ENCODE measurements at regions not wholly inside any gene's neighbourhood (a gene's known extent, or its start where the extent isn't known, plus 50 kb on each side); places are given as distances from the start of the nearest gene placed in this dataset.

GRCh38 chr2:228493852-228494251 is 312.4 kb upstream of the SPHKAP start:
- DNase-seq (ENCODE audit: low read depth, low spot score) (no peak), FAIRE-seq (no peak)
- no peak overlapping the region for H2AFZ ChIP-seq (ENCODE audit: low read depth, low read length)
- POLR2A ChIA-PET, result no interaction called here
- no TSS peak for BruUV-seq (replicated peaks)
- H3K27ac ChIP-seq (ENCODE audit: insufficient read depth, low read depth, low read length), result no peak overlapping the region
- H3K9me1 ChIP-seq (replicated peaks; ENCODE audit: control insufficient read depth, extremely low read depth, insufficient read depth, low read length), result no peaks in the 10 kb centered on the region
- no peak overlapping the region for H3K9ac ChIP-seq (replicated peaks; ENCODE audit: extremely low read depth, insufficient read depth, low read length)
- H3K4me2 ChIP-seq (ENCODE audit: insufficient read depth, low read length), result no peak overlapping the region
- dilution Hi-C loops (cut with MboI; ENCODE audit: extremely low pct_ligation_motif_present, low sequenced_read_pairs), result no loop called here
- no peak overlapping the region for H3K4me3 ChIP-seq (replicated peaks in 1 of 3; ENCODE audit: insufficient read depth in 1 of 3, low read depth in 1 of 3, low read length in 3 of 3)
- H3K36me3 ChIP-seq (ENCODE audit: control insufficient read depth in 2 of 2, extremely low read depth in 1 of 2, insufficient read depth in 2 of 2, low read length in 2 of 2), result no peaks in the 10 kb centered on the region
- no peaks in the 10 kb centered on the region for H4K20me1 ChIP-seq (replicated peaks; ENCODE audit: control insufficient read depth, extremely low read depth, insufficient read depth, low read length)
- H3K79me2 ChIP-seq (ENCODE audit: control insufficient read depth, insufficient read depth, low read length), result no peaks in the 10 kb centered on the region
- TF ChIP-seq GATA2 (IDR thresholded peaks at IDR 0.05; ENCODE audit: insufficient read depth, insufficient read length, low read depth, low read length), result no peak
- TF ChIP-seq, protein P1, sequence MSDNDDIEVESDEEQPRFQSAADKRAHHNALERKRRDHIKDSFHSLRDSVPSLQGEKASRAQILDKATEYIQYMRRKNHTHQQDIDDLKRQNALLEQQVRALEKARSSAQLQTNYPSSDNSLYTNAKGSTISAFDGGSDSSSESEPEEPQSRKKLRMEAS (IDR thresholded peaks at IDR 0.05; ENCODE audit: insufficient read depth, insufficient read length), result no peak
- no peak for TF ChIP-seq POLR2AphosphoS5 (IDR thresholded peaks at IDR 0.05; ENCODE audit: insufficient read depth, low read depth, low read length)
- no peak for TF ChIP-seq POLR2A (IDR thresholded peaks at IDR 0.05; ENCODE audit: low read depth, low read length)
- TF ChIP-seq MYC (IDR thresholded peaks at IDR 0.05; ENCODE audit: low read depth, low read length), result no peak
- TF ChIP-seq CTCF (IDR thresholded peaks at IDR 0.05; ENCODE audit: extremely low read depth in 1 of 2, insufficient read depth in 1 of 2, low read depth in 1 of 2, low read length in 2 of 2), result no peak
- TF ChIP-seq EZH2 (IDR thresholded peaks at IDR 0.05; ENCODE audit: borderline replicate concordance, low read depth, low read length, severe bottlenecking), result no peak
- TF ChIP-seq FOS (IDR thresholded peaks at IDR 0.05; ENCODE audit: borderline replicate concordance, insufficient read depth, low read length), result no peak
- TF ChIP-seq JUN (IDR thresholded peaks at IDR 0.05; ENCODE audit: borderline replicate concordance, insufficient read depth, insufficient read length, low read depth), result no peak
- CTCF ChIA-PET, result no interaction called here
- H3K4me1 ChIP-seq (ENCODE audit: control insufficient read depth, extremely low read depth, insufficient read depth, low read length), result no peaks in the 10 kb centered on the region
- intact Hi-C loops (cut with micrococcal nuclease), result no loop called here
- peaks cover 1% of the 10 kb centered on the region for H3K9me3 ChIP-seq (replicated peaks; ENCODE audit: control insufficient read depth, insufficient read depth, low read length)
- H3K27me3 ChIP-seq (ENCODE audit: control insufficient read depth in 2 of 2, insufficient read depth in 2 of 2, low read length in 2 of 2), result no peaks in the 10 kb centered on the region

All from endothelial cell of umbilical vein (primary cell).